ENCODE measurements at regions not wholly inside any gene's neighbourhood (a gene's known extent, or its start where the extent isn't known, plus 50 kb on each side); places are given as distances from the start of the nearest gene placed in this dataset.

GRCh38 chr1:60977661-60978060, 104.7 kb upstream of the NFIA start:
- ATAC-seq, result no peak
- TF ChIP-seq TCF4 (CRISPR knock-in tag; IDR thresholded peaks at IDR 0.05; ENCODE audit: borderline replicate concordance) (no peak), CREB5 (CRISPR knock-in tag; IDR thresholded peaks at IDR 0.05; ENCODE audit: low read depth) (no peak), CSRNP3 (CRISPR knock-in tag; IDR thresholded peaks at IDR 0.05) (no peak), ZFP3 (CRISPR knock-in tag; IDR thresholded peaks at IDR 0.05) (no peak), PPARA (CRISPR knock-in tag; IDR thresholded peaks at IDR 0.05; ENCODE audit: borderline replicate concordance) (no peak), ZC3H10 (CRISPR knock-in tag; IDR thresholded peaks at IDR 0.05) (no peak), BACH2 (CRISPR knock-in tag; IDR thresholded peaks at IDR 0.05; ENCODE audit: borderline replicate concordance) (no peak), TSHZ2 (CRISPR knock-in tag; IDR thresholded peaks at IDR 0.05) (no peak)

GRCh38 chr1:60974524-60975372, 107.6 kb upstream of the NFIA start:
- TF ChIP-seq ISL1 (CRISPR knock-in tag; IDR thresholded peaks at IDR 0.05) (no peak), CREB5 (CRISPR knock-in tag; IDR thresholded peaks at IDR 0.05; ENCODE audit: low read depth) (no peak), TSHZ2 (CRISPR knock-in tag; IDR thresholded peaks at IDR 0.05) (peak; percentile 22; the same call in 1 of the 2 replicates), BACH2 (CRISPR knock-in tag; IDR thresholded peaks at IDR 0.05; ENCODE audit: borderline replicate concordance) (no peak)
- ATAC-seq, result no peak

GRCh38 chr1:60973668-60974067, 108.7 kb upstream of the NFIA start:
- TF ChIP-seq TOX (CRISPR knock-in tag; IDR thresholded peaks at IDR 0.05; ENCODE audit: borderline replicate concordance) (no peak), CREB5 (CRISPR knock-in tag; IDR thresholded peaks at IDR 0.05; ENCODE audit: low read depth) (no peak), TSHZ2 (CRISPR knock-in tag; IDR thresholded peaks at IDR 0.05) (no peak), CSRNP3 (CRISPR knock-in tag; IDR thresholded peaks at IDR 0.05) (no peak), CSDC2 (CRISPR knock-in tag; IDR thresholded peaks at IDR 0.05) (no peak), TCF4 (CRISPR knock-in tag; IDR thresholded peaks at IDR 0.05; ENCODE audit: borderline replicate concordance) (no peak), POU6F1 (CRISPR knock-in tag; IDR thresholded peaks at IDR 0.05; ENCODE audit: borderline replicate concordance, low read depth) (no peak), RARB (CRISPR knock-in tag; IDR thresholded peaks at IDR 0.05) (no peak), ZC3H10 (CRISPR knock-in tag; IDR thresholded peaks at IDR 0.05) (no peak), SNAI2 (CRISPR knock-in tag; IDR thresholded peaks at IDR 0.05) (no peak)
- no peak for ATAC-seq
